C4-2B (cell line): ENCODE measurements at regions not wholly inside any gene's neighbourhood (a gene's known extent, or its start where the extent isn't known, plus 50 kb on each side); places are given as distances from the start of the nearest gene placed in this dataset.

Experiments
- CTCF ChIP-seq: fragments of 450-650 bp; conservative IDR thresholded peaks from 2 replicates; pipeline ENCODE4 v1.5.1; 2017; ENCODE audit warnings: mild to moderate bottlenecking
- ZFX ChIP-seq: fragments of 450-650 bp; IDR thresholded peaks from 2 replicates; pipeline ENCODE4 v1.6.1; 2017

- TF ChIP-seq CTCF (no peak), ZFX (no peak)
Observed at GRCh38 chr10:123357421-123357930, 203.3 kb downstream of the BUB3 start.
